ENCODE measurements at regions not wholly inside any gene's neighbourhood (a gene's known extent, or its start where the extent isn't known, plus 50 kb on each side); places are given as distances from the start of the nearest gene placed in this dataset.

DNA sequence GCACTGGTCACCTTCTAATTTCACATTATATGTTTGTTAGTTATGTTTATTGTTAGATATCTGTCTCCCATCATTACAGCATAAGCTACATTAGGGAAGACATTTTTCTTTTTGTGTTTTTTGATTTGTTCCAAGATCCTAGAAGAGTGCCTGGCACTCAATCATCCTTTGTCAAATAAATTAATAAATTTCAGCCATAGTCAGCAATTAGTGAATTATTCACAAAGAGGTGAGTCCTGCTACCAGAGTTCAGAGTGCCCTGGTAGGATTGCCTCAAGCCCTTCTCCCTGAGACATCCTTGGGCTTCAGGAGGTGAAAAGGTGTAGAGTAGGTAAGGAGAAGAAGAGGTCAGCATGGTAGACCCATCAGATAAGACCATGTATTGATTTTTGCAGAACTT lies 186.2 kb upstream of the CTAGE1 start:
- H3K27me3 ChIP-seq (ENCODE audit: insufficient read depth, low read length) = no peaks in the 10 kb centered on the region
- no peaks in the 10 kb centered on the region for H3K4me1 ChIP-seq (ENCODE audit: control insufficient read depth in 1 of 2, insufficient read depth in 2 of 2, low read length in 2 of 2)
- no peaks in the 10 kb centered on the region for H3K36me3 ChIP-seq (ENCODE audit: control insufficient read depth in 1 of 2, insufficient read depth in 2 of 2, low read length in 2 of 2)
- H3K79me2 ChIP-seq (ENCODE audit: insufficient read depth, low read length) = no peaks in the 10 kb centered on the region
- H2AFZ ChIP-seq (ENCODE audit: low read depth, low read length, poor library complexity, severe bottlenecking) = no peak overlapping the region
- intact Hi-C loops (cut with micrococcal nuclease) = no loop called here
- H3K4me3 ChIP-seq (replicated peaks in 1 of 2; ENCODE audit: low read depth in 1 of 2, low read length in 2 of 2) = no peak overlapping the region
- CTCF ChIA-PET = no interaction called here
- DNase-seq (ENCODE audit: low read depth, low spot score) (no peak), ATAC-seq (no peak)
- H3K9ac ChIP-seq (ENCODE audit: low read length) = no peak overlapping the region
- TF ChIP-seq SRF (IDR thresholded peaks at IDR 0.05; ENCODE audit: low read depth) (no peak), ZFX (IDR thresholded peaks at IDR 0.05) (no peak), SP1 (IDR thresholded peaks at IDR 0.05; ENCODE audit: low read depth) (no peak), EGR1 (IDR thresholded peaks at IDR 0.05; ENCODE audit: low read depth) (no peak), SIN3A (IDR thresholded peaks at IDR 0.05; ENCODE audit: low read depth) (no peak), FOSL1 (IDR thresholded peaks at IDR 0.05; ENCODE audit: low read depth) (no peak), CEBPB (IDR thresholded peaks at IDR 0.05; ENCODE audit: low read depth) (no peak), ELF1 (IDR thresholded peaks at IDR 0.05; ENCODE audit: borderline replicate concordance, low read depth) (no peak), EZH2 (IDR thresholded peaks at IDR 0.05) (no peak), RAD21 (IDR thresholded peaks at IDR 0.05; ENCODE audit: low read depth) (no peak)
- TF ChIP-seq, protein P1, sequence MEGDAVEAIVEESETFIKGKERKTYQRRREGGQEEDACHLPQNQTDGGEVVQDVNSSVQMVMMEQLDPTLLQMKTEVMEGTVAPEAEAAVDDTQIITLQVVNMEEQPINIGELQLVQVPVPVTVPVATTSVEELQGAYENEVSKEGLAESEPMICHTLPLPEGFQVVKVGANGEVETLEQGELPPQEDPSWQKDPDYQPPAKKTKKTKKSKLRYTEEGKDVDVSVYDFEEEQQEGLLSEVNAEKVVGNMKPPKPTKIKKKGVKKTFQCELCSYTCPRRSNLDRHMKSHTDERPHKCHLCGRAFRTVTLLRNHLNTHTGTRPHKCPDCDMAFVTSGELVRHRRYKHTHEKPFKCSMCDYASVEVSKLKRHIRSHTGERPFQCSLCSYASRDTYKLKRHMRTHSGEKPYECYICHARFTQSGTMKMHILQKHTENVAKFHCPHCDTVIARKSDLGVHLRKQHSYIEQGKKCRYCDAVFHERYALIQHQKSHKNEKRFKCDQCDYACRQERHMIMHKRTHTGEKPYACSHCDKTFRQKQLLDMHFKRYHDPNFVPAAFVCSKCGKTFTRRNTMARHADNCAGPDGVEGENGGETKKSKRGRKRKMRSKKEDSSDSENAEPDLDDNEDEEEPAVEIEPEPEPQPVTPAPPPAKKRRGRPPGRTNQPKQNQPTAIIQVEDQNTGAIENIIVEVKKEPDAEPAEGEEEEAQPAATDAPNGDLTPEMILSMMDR (IDR thresholded peaks at IDR 0.05 in 2 of 3, conservative IDR thresholded peaks at IDR 0.05 in 1 of 3; ENCODE audit: borderline replicate concordance in 1 of 3, insufficient read depth in 1 of 3, low read depth in 2 of 3, low read length in 2 of 3) = no peak
- TF ChIP-seq, protein P2, sequence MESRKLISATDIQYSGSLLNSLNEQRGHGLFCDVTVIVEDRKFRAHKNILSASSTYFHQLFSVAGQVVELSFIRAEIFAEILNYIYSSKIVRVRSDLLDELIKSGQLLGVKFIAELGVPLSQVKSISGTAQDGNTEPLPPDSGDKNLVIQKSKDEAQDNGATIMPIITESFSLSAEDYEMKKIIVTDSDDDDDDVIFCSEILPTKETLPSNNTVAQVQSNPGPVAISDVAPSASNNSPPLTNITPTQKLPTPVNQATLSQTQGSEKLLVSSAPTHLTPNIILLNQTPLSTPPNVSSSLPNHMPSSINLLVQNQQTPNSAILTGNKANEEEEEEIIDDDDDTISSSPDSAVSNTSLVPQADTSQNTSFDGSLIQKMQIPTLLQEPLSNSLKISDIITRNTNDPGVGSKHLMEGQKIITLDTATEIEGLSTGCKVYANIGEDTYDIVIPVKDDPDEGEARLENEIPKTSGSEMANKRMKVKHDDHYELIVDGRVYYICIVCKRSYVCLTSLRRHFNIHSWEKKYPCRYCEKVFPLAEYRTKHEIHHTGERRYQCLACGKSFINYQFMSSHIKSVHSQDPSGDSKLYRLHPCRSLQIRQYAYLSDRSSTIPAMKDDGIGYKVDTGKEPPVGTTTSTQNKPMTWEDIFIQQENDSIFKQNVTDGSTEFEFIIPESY (IDR thresholded peaks at IDR 0.05; ENCODE audit: extremely low read depth, insufficient replicate concordance, low read length) = no peak
- no peaks in the 10 kb centered on the region for H3K9me2 ChIP-seq (ENCODE audit: insufficient read depth)
- H3K9me3 ChIP-seq (ENCODE audit: control insufficient read depth in 1 of 2, insufficient read depth in 1 of 2, low read depth in 1 of 2, low read length in 2 of 2) = no peaks in the 10 kb centered on the region
- no peak overlapping the region for H3K27ac ChIP-seq (ENCODE audit: low read depth, low read length)
- no peak overlapping the region for H3K4me2 ChIP-seq (ENCODE audit: low read length)
- RAD21 ChIA-PET (ENCODE audit: low non-redundant PET in 1 of 2, low total read pairs in 2 of 2, uncharacterized antibody in 2 of 2, unreplicated experiment in 2 of 2) = no interaction called here
- POLR2A ChIA-PET = no interaction called here
- BruUV-seq (replicated peaks) = no TSS peak
- no peaks in the 10 kb centered on the region for H4K20me1 ChIP-seq (ENCODE audit: insufficient read depth)

All from HCT116 (cell line).